NCI-H187 (cell line): ENCODE measurements at regions not wholly inside any gene's neighbourhood (a gene's known extent, or its start where the extent isn't known, plus 50 kb on each side); places are given as distances from the start of the nearest gene placed in this dataset.

Source experiments
- DNase-seq, 2 experiments: peaks; one replicate each; lab custom pipeline; 2025; lab: John Stamatoyannopoulos, UW

DNA sequence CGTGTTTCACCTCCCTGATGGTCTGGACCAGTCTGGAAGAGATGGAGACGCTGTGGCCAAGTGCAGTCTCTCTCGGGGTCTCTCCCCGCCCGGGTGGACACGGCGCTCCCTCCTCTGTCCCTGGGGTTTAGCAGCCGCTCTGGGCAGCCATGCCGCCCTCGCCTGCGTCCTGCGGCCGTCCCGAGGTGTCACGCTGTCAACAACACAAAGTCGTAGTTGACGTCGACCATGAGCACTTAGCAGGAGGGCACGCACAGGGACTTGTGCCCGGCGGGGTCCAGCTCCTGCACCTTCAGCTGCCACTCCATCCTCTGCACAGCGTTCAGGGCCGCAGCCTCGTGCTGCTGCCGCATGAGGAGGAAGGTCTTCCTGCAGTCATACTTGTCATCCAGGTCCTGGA lies 368.9 kb downstream of the CDH9 start:
- no peak for DNase-seq

GRCh38 chr5:26669031-26669430 lies 369.4 kb downstream of the CDH9 start:
- DNase-seq, result no peak

- DNase-seq, result no peak
Observed at GRCh38 chr5:26666371-26666770, 372.0 kb downstream of the CDH9 start.

GRCh38 chr5:26663500-26663899 lies 374.9 kb downstream of the CDH9 start:
- no peak for DNase-seq

GRCh38 chr5:26662806-26663360 lies 375.5 kb downstream of the CDH9 start:
- DNase-seq, result no peak

DNA sequence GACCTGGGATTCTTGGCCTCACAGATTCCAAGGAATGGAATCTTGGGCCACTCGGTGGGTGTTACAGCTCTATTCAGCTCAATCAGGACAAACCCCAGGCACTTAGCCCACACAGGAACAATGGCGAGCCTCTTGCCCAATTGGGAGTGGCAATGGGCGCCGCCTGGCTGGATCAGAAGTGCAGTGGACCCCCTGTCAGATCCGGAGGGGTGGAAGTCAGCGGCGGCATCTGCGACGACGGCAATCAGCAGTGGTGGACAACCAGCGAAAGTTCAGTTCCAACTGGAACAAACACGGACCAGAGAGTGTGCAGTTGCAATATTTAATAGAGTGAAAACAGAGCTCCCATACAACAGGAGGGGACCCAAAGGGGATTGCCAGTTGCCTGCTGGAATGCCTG lies 378.3 kb downstream of the CDH9 start:
- no peak for DNase-seq

DNA sequence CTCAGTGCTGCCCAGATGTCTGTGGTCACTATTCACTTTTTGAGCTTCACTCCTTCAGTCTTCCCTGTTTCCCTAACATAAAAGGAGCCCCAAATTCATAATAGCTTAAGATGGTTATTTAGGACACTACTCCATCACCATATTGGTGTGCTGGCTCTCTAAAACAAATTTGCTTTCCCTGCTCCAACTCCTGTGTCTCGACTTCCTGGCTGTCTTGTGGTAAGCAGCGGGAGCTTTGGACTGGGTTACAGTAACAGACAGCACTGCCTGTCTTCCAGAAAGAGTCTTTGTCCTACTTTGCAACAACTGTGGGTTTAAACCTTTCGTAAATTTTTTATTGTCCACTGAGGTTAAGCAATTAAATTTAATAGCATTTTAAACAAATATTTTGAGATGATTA lies 389.4 kb downstream of the CDH9 start:
- no peak for DNase-seq

GRCh38 chr5:26647781-26648180 lies 390.6 kb downstream of the CDH9 start:
- DNase-seq, result no peak

DNA sequence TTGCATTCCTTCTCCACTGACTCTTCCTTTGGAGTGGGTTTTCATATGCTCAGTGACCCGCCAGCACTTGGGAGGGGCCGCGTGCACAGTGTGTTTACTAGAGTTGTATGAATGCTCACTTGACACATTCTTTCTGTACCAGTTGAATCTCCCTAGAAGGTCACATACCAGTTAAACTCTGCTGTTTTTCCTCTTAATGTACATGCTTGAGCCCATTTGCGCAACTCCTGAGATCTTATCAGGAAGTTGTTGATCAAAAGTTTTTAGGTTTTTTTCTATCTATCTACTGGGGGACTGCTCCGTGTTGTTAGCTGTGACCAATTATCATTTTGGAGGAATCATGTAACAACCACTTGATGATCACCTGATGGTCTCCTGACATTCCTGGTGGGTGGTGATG lies 392.7 kb downstream of the CDH9 start:
- no peak for DNase-seq

DNA sequence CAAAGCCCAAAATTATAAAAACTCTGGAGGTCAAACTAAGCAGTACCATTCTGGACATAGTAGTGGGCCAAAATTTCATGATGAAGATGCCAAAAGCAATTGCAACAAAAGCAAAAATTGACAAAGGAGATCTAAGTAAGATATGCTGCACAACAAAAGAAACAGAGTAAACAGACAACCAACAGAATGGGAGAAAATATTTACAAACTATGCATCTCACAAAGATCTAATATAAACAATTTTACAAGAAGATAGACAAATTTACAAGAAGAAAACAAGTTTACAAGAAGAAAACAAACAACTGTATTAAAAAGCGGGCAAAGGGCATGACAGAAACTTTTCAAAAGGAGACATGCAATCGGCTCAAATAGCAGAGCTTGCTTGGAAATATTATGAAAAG lies 396.9 kb downstream of the CDH9 start:
- DNase-seq, result no peak

DNA sequence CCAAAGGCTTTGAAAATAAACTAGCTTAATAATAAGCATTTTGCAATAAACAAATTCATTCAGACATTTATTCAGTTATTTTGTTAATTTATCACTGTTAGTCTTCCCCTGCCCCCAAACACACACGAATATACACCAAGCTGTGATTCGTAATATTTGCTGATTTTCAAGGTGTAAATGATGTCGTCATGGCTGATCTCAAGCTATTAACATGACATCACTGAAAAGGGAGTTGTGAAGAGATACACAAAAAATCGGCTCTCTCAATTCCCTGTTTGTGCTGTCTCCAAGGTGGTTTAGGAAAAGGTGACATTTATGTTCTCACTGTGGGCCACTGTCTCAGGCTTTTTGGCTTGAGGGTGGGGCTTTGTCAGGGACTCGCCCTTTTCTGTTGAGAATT lies 413.3 kb downstream of the CDH9 start:
- DNase-seq, result no peak

DNA sequence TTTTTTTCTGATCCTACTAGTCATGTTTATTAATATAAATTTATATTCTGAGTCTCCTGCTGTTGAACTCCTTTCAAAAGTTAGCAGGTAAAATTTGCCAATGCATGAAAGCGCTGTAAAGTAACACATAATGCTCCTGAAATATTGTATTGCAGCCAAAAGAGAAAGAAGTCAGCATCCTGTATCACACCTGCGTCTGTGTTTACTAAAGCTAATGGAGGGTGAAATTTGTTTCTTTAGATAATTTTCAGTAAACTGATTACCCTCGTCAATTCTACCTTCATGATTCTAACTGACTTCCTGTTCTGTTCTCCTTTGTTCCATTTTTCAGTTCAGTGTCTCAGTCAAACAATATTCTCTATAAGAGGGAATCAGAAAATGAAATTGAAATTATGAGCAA lies 415.4 kb downstream of the CDH9 start:
- no peak for DNase-seq

GRCh38 chr5:26610577-26610976 lies 427.8 kb downstream of the CDH9 start:
- no peak for DNase-seq

- no peak for DNase-seq
Observed at GRCh38 chr5:26601563-26601962, 436.8 kb downstream of the CDH9 start.

GRCh38 chr5:26582350-26583045 lies 455.9 kb downstream of the CDH9 start:
- DNase-seq, result no peak

DNA sequence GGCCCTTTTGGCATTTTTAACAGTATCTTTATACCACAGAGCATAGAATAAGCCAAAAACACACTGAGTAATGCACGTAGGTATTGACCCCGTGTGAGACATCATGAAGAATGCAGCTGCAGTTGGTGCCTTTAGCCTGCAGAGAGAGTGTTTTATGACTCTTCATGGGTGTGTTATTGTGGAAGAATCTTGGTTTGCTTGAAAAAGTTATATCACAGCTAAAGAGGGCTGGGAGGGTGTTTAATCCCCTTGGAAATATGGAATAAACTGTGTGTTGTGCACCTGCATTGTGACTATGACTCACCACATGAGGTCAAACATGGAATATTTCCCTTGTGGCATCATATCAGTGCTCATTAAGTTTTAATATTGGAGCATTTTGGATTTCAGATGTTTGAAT lies 458.7 kb downstream of the CDH9 start:
- DNase-seq, result no peak

DNA sequence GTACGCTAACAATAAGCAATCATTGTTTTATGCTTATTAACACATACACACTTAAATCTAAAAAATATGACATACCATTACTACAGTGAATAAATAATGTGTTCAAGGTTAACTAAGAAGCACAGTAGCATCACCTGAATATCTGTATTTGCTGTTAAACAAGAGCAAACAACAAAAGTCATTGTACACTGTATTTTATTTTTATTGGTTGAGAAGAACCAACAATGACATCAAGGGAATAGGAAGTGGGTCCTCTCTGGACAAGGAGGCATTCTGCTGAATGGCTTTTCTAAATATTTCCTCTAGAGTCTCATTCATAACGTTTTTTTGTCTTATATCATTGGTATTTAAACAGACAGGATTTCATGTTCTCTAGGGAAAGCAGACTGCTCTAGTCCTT lies 460.4 kb downstream of the CDH9 start:
- no peak for DNase-seq

- no peak for DNase-seq
Observed at GRCh38 chr5:26572480-26572879, 465.9 kb downstream of the CDH9 start.

DNA sequence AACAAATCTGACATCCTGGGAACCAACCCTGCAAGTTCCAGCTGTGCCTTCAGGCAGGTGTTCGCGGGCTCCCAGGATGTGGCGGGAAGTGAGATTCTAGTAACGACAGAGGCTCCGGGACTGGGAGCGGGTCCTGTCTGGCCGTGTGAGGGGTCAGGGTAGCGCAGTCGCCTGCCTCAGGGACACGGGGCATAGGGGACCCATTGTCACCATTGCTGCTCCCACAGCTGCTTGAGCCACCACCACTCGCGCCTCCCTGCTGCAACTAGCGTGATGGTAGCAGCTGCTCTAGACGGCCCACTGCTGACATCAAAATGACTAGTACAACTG lies 468.5 kb downstream of the CDH9 start:
- DNase-seq, result no peak

- no peak for DNase-seq
Observed at GRCh38 chr5:26569241-26569928, 469.0 kb downstream of the CDH9 start.

DNA sequence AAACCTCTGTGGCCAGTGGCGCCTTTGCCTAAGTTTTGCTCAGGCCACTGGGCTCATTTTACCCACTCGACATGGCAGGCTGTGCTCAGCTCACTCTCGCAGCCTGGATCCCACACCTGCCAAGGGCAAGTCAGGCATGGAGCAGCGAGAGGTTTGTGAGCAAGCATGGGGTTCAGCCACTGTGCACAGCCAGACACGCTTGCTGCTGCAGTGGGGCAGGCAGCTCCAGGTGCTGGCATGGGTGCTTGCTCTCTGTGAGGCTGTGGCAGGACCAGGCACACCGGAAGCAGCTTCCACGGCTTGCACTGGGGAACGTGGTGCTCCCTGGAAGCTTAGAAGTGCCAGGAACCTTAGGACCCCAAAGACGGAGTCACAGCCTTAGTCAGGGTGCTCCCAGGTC lies 470.1 kb downstream of the CDH9 start:
- DNase-seq, result no peak

DNA sequence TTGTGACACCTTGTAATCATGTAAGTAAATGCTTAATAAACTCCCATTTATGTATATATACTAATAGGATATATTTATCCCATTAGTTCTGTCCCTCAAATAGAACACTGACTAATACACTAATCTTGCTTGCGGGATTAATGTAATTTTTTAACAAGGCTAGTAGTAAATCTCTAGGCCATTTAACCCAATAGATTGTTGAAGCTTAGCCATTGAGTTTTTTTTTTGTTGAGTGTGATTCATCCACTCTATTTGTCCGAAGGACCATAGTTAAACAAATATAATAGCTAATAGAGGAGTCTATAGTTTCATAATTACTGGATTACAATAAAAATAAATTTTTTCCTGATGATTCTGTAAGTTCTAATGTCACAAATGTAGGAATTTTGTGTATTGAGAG lies 474.4 kb downstream of the CDH9 start:
- no peak for DNase-seq

DNA sequence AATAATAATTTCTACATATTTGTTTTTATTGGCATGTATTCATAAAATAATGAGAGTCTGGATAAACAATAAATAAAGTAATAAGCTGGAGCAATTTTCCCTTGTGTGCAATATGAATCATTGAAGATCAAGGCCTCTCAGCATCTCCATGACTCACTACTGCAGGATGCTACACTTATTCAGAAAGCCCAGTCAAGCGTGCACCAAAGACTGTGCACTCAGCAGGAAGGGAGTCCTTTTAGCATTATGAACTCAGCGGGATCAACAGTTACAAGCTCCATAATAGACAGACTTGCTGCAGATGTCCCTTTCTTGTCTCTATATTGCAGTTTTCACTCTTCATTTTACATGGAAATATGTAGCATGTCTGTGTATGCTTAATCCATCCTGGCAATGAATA lies 485.3 kb downstream of the CDH9 start:
- DNase-seq, result peak; percentile 36 to 44

DNA sequence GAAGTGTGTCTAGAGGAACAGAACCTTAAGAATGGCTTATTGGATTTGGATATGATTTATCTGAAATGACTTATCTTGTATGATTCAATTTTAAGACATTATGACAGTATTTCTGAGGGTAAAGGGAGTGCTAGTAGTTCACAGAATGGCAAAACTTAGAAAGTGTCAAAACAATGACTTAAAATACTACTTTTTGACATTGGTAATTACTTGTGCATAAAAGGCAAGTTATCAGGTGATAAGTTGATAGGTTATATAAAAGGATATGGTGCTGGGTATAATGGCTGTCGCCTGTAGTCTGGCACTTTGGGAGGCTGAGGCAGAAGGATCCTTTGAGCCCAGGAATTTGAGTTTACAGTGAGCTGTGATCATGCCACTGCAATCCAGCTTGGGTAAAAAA lies 494.4 kb downstream of the CDH9 start:
- DNase-seq, result no peak
